ENCODE measurements at regions not wholly inside any gene's neighbourhood (a gene's known extent, or its start where the extent isn't known, plus 50 kb on each side); places are given as distances from the start of the nearest gene placed in this dataset.
"Not testable (repeated sequence)": the region's sequence is repeated elsewhere in the genome, so short reads cannot be mapped to it uniquely, and the experiment has no call there.

DNA sequence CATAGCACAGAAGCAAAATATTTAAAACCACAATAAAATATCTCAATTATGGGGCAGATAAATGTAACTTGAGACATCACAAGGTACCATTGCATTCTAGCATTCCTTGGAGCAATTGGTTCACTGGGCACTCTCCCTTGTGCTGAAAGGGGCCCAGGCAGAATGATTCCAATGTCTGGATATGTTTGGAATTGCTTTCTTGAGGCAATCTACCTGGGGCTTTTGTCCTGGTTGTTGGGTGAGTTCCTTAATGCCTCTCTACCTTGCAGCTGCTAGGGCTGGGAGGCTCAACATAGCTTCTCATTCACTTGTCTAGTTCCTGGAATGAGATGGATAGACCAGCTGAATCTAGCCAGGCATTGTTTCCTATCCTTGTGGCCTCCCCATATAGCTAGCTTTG, 539.6 kb upstream of the FSHR start:
- Histone ChIP-seq H3K36me3 (ENCODE audit: control insufficient read depth, insufficient read depth, low read length) (no peaks in the 10 kb centered on the region), H3K4me3 (ENCODE audit: insufficient read depth, low read depth, low read length) (no peak overlapping the region), H3K4me1 (ENCODE audit: control insufficient read depth, insufficient read depth, low read length) (no peaks in the 10 kb centered on the region), H3K9me3 (ENCODE audit: control insufficient read depth, low read length) (no peaks in the 10 kb centered on the region), H3K27ac (ENCODE audit: insufficient read depth, low read depth, low read length, poor library complexity, severe bottlenecking) (no peak overlapping the region), H3K27me3 (ENCODE audit: control insufficient read depth, insufficient read depth, low read length, poor library complexity, severe bottlenecking) (no peaks in the 10 kb centered on the region)

DNA sequence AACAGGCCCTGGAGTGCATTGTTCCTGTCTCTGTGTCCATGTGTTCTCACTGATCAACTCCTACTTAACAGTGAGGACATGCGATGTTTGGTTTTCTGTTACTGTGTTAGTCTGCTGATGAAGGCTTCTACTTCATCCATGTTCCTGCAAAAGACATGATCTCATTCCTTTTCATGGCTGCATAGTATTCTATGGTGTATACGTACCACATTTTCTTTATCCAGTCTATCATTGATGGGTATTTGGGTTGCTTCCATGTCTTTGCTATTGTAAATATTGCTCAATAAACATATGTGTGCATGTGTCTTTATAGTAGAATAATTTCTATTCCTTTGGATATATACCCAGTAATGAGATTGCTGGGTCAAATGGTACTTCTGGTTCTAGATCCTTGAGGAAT, 537.7 kb upstream of the FSHR start:
- 80 to 92% methylated on average over 1 to 2 of the region's 2 CpGs for WGBS, 2 experiments
- not testable (repeated sequence) for H3K27me3 ChIP-seq (ENCODE audit: control insufficient read depth, insufficient read depth, low read length, poor library complexity, severe bottlenecking); H3K9me3 ChIP-seq (ENCODE audit: control insufficient read depth, low read length); H3K4me1 ChIP-seq (ENCODE audit: control insufficient read depth, insufficient read depth, low read length); H3K27ac ChIP-seq (ENCODE audit: insufficient read depth, low read depth, low read length, poor library complexity, severe bottlenecking); H3K36me3 ChIP-seq (ENCODE audit: control insufficient read depth, insufficient read depth, low read length); H3K4me3 ChIP-seq (ENCODE audit: insufficient read depth, low read depth, low read length)

DNA sequence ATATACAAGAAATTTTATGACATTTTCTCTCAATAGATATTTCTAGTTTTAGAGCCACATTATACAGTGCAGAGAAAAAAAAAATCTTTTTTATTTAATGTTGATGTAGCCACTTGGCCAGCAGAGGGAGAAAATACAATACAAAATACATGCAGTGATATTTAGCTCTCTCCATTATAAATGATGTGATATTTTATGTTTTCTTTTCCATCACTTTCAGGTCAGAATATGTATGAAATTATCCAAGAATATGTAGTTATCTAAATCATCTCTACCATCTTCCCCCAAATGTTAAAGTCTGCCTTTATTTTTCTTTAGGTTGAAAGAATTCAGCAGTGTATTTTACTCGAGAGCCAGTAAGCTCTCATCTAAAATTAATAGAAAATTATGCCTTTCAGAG, 533.6 kb upstream of the FSHR start:
- no peak overlapping the region for H3K4me3 ChIP-seq (ENCODE audit: insufficient read depth, low read depth, low read length)
- 88 to 100% methylated on average over 1 of the region's 1 CpG for WGBS, 2 experiments
- H3K4me1 ChIP-seq (ENCODE audit: control insufficient read depth, insufficient read depth, low read length) = no peaks in the 10 kb centered on the region
- no peaks in the 10 kb centered on the region for H3K27me3 ChIP-seq (ENCODE audit: control insufficient read depth, insufficient read depth, low read length, poor library complexity, severe bottlenecking)
- H3K27ac ChIP-seq (ENCODE audit: insufficient read depth, low read depth, low read length, poor library complexity, severe bottlenecking) = no peak overlapping the region
- no peaks in the 10 kb centered on the region for H3K9me3 ChIP-seq (ENCODE audit: control insufficient read depth, low read length)
- no peaks in the 10 kb centered on the region for H3K36me3 ChIP-seq (ENCODE audit: control insufficient read depth, insufficient read depth, low read length)

DNA sequence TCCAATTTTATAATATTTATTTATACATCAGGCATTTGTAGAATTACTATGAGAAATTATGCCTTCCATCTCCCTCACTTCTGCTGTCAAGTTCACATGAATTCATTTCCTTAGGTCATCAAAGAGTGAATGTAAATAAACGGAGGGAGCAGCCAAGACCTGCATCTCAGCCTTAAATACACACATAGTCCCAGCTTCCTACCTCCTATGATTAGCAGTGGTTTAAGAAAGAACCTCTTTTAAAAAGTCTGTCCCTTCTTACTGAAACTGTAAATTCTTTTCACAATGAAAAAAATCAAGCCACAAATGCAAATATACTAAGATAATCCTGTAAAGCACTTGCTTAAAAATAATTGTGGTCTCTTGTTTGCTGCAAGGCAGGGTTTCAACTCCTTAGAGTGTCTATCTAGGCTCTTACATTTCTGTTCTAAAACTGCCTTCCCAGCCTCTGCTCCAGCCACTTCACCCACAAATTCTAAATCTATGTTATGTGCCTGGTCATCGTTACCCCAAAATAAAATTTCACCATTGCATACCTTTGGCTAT, 532.7 kb upstream of the FSHR start:
- Histone ChIP-seq H3K9me3 (ENCODE audit: control insufficient read depth, low read length) (no peaks in the 10 kb centered on the region), H3K4me3 (ENCODE audit: insufficient read depth, low read depth, low read length) (no peak overlapping the region), H3K36me3 (ENCODE audit: control insufficient read depth, insufficient read depth, low read length) (no peaks in the 10 kb centered on the region), H3K27me3 (ENCODE audit: control insufficient read depth, insufficient read depth, low read length, poor library complexity, severe bottlenecking) (no peaks in the 10 kb centered on the region), H3K27ac (ENCODE audit: insufficient read depth, low read depth, low read length, poor library complexity, severe bottlenecking) (no peak overlapping the region), H3K4me1 (ENCODE audit: control insufficient read depth, insufficient read depth, low read length) (no peaks in the 10 kb centered on the region)
- 85 to 94% methylated on average over 2 of the region's 2 CpGs for WGBS, 2 experiments

DNA sequence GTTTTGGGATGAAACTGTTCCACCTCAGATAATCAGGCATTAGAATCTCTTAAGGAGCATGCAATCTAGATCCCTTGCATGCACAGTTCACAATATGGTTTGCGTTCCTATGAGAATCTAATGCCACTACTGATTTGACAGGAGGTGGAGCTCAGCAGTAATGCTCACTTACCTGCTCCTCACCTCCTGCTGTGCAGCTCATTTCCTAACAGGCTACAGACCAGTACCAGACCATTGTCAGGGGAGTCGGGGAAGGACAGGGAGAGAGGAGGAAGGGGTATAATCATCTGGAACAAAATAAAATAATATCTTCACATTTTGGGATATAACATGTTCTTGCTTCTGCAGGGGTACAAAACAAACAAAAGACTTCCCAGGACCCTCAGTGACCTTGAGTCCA, 532.0 kb upstream of the FSHR start:
- Histone ChIP-seq H3K27me3 (ENCODE audit: control insufficient read depth, insufficient read depth, low read length, poor library complexity, severe bottlenecking) (no peaks in the 10 kb centered on the region), H3K4me3 (ENCODE audit: insufficient read depth, low read depth, low read length) (no peak overlapping the region), H3K36me3 (ENCODE audit: control insufficient read depth, insufficient read depth, low read length) (no peaks in the 10 kb centered on the region), H3K27ac (ENCODE audit: insufficient read depth, low read depth, low read length, poor library complexity, severe bottlenecking) (no peak overlapping the region), H3K9me3 (ENCODE audit: control insufficient read depth, low read length) (no peaks in the 10 kb centered on the region), H3K4me1 (ENCODE audit: control insufficient read depth, insufficient read depth, low read length) (no peaks in the 10 kb centered on the region)
- WGBS, 2 experiments = 91 to 95% methylated on average over 1 of the region's 2 CpGs

DNA sequence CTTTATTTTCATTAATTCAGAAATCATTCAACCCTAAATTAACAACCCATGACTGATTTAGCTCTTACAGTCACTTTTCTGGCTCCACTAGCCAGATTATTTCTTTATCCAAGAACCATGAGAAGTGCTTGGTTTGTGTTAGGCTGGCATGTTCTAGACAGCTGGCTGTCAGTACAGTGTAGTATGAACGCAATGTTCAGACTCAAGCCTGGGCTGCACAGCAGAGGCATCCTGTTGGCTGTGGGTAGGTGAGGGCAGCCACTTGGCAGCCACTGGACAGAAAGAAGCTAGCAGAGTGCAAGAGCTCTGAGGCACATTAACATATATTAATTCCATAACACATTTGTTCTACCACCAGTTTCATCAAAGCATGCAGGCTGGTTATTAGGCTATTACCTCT, 522.9 kb upstream of the FSHR start:
- WGBS, 2 experiments = 82 to 100% methylated on average over 1 of the region's 1 CpG
- H3K4me3 ChIP-seq (ENCODE audit: insufficient read depth, low read depth, low read length) = no peak overlapping the region
- no peaks in the 10 kb centered on the region for H3K9me3 ChIP-seq (ENCODE audit: control insufficient read depth, low read length)
- no peaks in the 10 kb centered on the region for H3K27me3 ChIP-seq (ENCODE audit: control insufficient read depth, insufficient read depth, low read length, poor library complexity, severe bottlenecking)
- H3K36me3 ChIP-seq (ENCODE audit: control insufficient read depth, insufficient read depth, low read length) = no peaks in the 10 kb centered on the region
- no peak overlapping the region for H3K27ac ChIP-seq (ENCODE audit: insufficient read depth, low read depth, low read length, poor library complexity, severe bottlenecking)
- no peaks in the 10 kb centered on the region for H3K4me1 ChIP-seq (ENCODE audit: control insufficient read depth, insufficient read depth, low read length)

DNA sequence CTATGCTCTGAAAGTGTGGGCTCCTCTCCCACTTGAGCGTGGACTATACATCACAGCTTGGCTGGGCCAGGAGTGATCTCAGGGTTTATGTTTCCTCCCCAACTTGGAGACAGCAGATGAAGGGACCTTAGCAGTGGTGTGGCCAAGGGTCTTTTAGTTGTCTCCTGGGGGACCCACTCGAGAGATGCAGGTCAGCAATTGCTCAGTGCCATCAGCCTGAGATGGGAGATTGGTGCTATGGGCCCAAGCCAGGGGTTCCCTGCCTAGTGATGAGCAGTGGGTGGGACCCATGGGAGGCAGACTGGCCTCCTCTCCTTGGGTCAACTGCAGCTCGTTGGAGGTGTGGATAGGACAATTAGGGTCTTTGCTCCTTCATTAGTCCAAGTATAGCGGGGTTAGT, 510.5 kb upstream of the FSHR start:
- no peaks in the 10 kb centered on the region for H3K27me3 ChIP-seq (ENCODE audit: control insufficient read depth, insufficient read depth, low read length, poor library complexity, severe bottlenecking)
- WGBS, 2 experiments = 93 to 95% methylated on average over 4 of the region's 4 CpGs

DNA sequence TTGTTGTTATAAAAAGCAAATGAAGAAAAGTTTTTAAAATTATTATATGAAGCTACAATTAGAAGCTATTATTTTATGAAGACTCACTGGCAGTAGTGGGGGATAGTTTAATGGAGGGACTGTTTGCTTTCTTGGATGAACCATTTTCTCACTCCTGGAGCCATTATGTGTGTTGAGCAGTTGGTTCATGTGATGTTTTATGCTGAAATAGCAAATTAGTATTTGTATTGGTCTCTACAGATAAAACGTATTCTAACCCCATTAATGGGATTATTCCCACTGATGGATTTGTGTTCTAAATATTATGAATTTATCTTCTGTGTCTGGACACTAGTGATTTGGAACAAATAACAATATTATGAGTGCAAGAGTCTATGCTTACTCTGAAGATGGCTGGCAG, 507.5 kb upstream of the FSHR start:
- 87% methylated on average over 1 of the region's 1 CpG; no CpG with 5 or more reads in 1 of the 2 experiments for WGBS, 2 experiments
- Histone ChIP-seq H3K4me1 (ENCODE audit: control insufficient read depth, insufficient read depth, low read length) (no peaks in the 10 kb centered on the region), H3K9me3 (ENCODE audit: control insufficient read depth, low read length) (no peaks in the 10 kb centered on the region), H3K36me3 (ENCODE audit: control insufficient read depth, insufficient read depth, low read length) (no peaks in the 10 kb centered on the region), H3K27me3 (ENCODE audit: control insufficient read depth, insufficient read depth, low read length, poor library complexity, severe bottlenecking) (no peaks in the 10 kb centered on the region), H3K4me3 (ENCODE audit: insufficient read depth, low read depth, low read length) (no peak overlapping the region), H3K27ac (ENCODE audit: insufficient read depth, low read depth, low read length, poor library complexity, severe bottlenecking) (no peak overlapping the region)

More for the DNA sequence above, 510.5 kb upstream of the FSHR start:
- Histone ChIP-seq H3K9me3 (ENCODE audit: control insufficient read depth, low read length) (no peaks in the 10 kb centered on the region), H3K27ac (ENCODE audit: insufficient read depth, low read depth, low read length, poor library complexity, severe bottlenecking) (no peak overlapping the region), H3K4me1 (ENCODE audit: control insufficient read depth, insufficient read depth, low read length) (no peaks in the 10 kb centered on the region), H3K36me3 (ENCODE audit: control insufficient read depth, insufficient read depth, low read length) (no peaks in the 10 kb centered on the region), H3K4me3 (ENCODE audit: insufficient read depth, low read depth, low read length) (no peak overlapping the region)

DNA sequence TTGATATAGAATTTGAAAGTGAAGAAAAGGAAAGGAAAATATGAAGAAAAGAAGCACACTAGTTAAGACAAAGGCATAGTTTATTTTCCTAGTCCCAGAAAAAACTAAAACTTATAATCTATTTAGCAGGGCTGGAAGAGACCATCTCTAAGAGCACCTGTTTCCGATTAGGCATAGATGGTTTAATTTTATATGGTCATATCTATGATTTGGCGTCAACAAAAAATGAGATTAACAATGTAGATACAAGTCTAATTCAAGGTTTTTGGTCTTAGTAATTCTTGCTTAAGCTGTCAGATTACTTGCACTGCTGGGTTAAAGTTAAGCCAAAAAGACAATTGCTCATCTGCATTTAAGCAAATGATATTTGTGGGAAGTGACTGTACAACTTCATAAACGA, 502.5 kb upstream of the FSHR start:
- 81 to 92% methylated on average over 2 to 3 of the region's 3 CpGs for WGBS, 2 experiments
- Histone ChIP-seq H3K9me3 (ENCODE audit: control insufficient read depth, low read length) (no peaks in the 10 kb centered on the region), H3K36me3 (ENCODE audit: control insufficient read depth, insufficient read depth, low read length) (no peaks in the 10 kb centered on the region), H3K27ac (ENCODE audit: insufficient read depth, low read depth, low read length, poor library complexity, severe bottlenecking) (no peak overlapping the region), H3K27me3 (ENCODE audit: control insufficient read depth, insufficient read depth, low read length, poor library complexity, severe bottlenecking) (no peaks in the 10 kb centered on the region), H3K4me1 (ENCODE audit: control insufficient read depth, insufficient read depth, low read length) (no peaks in the 10 kb centered on the region), H3K4me3 (ENCODE audit: insufficient read depth, low read depth, low read length) (no peak overlapping the region)

DNA sequence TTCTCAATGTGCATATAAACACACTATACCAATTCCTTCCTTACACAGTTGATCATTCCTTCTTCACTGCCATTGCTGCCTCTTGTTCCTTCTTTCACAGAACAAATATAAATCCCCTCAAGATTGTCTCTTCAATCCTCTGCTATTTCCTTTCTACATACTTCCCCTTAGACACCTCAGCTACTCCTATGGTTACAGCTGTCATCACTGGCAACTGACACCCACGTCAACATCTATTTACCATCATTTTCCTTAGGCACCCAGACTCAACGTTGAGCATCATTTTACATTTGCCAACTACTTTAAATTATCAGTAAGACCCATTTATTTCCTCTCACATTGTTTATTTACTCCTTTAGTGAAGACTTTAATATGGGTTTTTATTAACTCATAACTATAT, 488.8 kb upstream of the FSHR start:
- H3K27ac ChIP-seq (ENCODE audit: insufficient read depth, low read depth, low read length, poor library complexity, severe bottlenecking) = no peak overlapping the region
- no peaks in the 10 kb centered on the region for H3K36me3 ChIP-seq (ENCODE audit: control insufficient read depth, insufficient read depth, low read length)
- no peaks in the 10 kb centered on the region for H3K9me3 ChIP-seq (ENCODE audit: control insufficient read depth, low read length)
- no peak overlapping the region for H3K4me3 ChIP-seq (ENCODE audit: insufficient read depth, low read depth, low read length)
- WGBS, 2 experiments = 86 to 91% methylated on average over 2 of the region's 2 CpGs
- no peaks in the 10 kb centered on the region for H3K27me3 ChIP-seq (ENCODE audit: control insufficient read depth, insufficient read depth, low read length, poor library complexity, severe bottlenecking)
- no peaks in the 10 kb centered on the region for H3K4me1 ChIP-seq (ENCODE audit: control insufficient read depth, insufficient read depth, low read length)

DNA sequence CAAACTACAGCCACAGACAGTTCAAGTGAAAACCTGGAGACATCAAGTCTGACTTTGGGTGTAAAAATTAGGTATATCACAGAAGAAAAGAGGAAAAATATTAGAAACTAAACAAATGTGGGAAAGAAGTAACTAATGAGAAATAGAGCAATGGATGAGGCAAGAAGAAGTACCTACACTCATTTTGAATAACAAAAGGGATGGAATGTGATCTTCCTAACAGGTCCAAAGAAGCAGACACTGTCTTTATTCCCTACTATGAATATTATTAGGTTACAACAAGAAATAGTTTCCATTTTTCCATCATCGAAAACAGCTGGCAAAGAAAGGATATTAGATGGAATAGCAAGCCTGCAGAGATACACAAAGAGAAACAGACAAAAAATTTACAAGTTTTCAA, 486.3 kb upstream of the FSHR start:
- no peaks in the 10 kb centered on the region for H3K27me3 ChIP-seq (ENCODE audit: control insufficient read depth, insufficient read depth, low read length, poor library complexity, severe bottlenecking)
- WGBS, 2 experiments = 100% methylated on average over 1 of the region's 1 CpG; no CpG with 5 or more reads in 1 of the 2 experiments
- no peaks in the 10 kb centered on the region for H3K9me3 ChIP-seq (ENCODE audit: control insufficient read depth, low read length)
- no peak overlapping the region for H3K27ac ChIP-seq (ENCODE audit: insufficient read depth, low read depth, low read length, poor library complexity, severe bottlenecking)
- H3K4me1 ChIP-seq (ENCODE audit: control insufficient read depth, insufficient read depth, low read length) = no peaks in the 10 kb centered on the region
- no peak overlapping the region for H3K4me3 ChIP-seq (ENCODE audit: insufficient read depth, low read depth, low read length)
- H3K36me3 ChIP-seq (ENCODE audit: control insufficient read depth, insufficient read depth, low read length) = no peaks in the 10 kb centered on the region
